ENCODE measurements at regions not wholly inside any gene's neighbourhood (a gene's known extent, or its start where the extent isn't known, plus 50 kb on each side); places are given as distances from the start of the nearest gene placed in this dataset.
"Not testable (repeated sequence)": the region's sequence is repeated elsewhere in the genome, so short reads cannot be mapped to it uniquely, and the experiment has no call there.

GRCh38 chr5:103427326-103427725, 135.3 kb downstream of the NUDT12 start:
- no peak for DNase-seq (ENCODE audit: low read depth)

GRCh38 chr5:103425686-103426454, 136.7 kb downstream of the NUDT12 start:
- DNase-seq (ENCODE audit: low read depth): no peak

GRCh38 chr5:103424453-103425205, 138.0 kb downstream of the NUDT12 start:
- no peak for DNase-seq (ENCODE audit: low read depth)

GRCh38 chr5:103424026-103424425, 138.6 kb downstream of the NUDT12 start:
- no peak for DNase-seq (ENCODE audit: low read depth)

DNA sequence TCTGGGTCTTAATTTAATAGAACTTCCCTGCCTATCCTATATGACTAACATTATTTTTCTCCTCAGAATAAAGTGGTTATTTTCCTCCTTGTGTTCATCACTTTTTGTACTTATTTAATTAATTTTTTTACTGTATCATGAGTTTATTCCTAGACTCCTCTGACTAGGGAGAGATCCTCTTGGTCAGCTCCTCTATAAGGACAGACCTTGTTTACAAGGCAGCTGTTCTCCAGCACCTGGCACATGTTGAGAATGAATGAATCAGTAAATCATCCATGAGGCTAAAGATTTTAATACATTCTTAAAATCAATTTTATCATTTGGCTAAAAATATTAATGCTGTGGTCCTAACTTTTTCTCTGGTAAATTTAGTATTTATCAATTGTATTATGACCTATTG, 139.8 kb downstream of the NUDT12 start:
- DNase-seq (ENCODE audit: low read depth): no peak

- no peak for DNase-seq (ENCODE audit: low read depth)
Measured at GRCh38 chr5:103414604-103415003, 148.0 kb downstream of the NUDT12 start.

DNA sequence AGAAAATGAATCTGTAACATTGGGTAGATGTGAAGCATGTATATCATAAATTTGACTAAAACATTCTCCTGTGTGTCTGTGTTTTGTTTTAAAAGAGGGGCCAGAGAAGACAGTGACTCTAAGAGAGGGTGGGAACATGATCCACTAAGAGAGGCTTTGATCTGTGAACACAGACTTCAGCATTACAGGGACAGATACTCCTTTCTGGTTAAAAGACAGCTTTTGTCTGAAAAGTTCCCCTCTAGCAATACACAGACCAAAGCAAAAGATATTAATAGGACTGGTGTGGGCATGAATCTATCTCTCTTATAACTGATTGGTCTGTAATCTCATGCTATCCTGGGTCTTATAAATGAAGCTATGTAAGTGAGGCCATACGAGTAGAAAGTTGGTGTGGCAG, 150.9 kb downstream of the NUDT12 start:
- DNase-seq (ENCODE audit: low read depth): no peak

DNA sequence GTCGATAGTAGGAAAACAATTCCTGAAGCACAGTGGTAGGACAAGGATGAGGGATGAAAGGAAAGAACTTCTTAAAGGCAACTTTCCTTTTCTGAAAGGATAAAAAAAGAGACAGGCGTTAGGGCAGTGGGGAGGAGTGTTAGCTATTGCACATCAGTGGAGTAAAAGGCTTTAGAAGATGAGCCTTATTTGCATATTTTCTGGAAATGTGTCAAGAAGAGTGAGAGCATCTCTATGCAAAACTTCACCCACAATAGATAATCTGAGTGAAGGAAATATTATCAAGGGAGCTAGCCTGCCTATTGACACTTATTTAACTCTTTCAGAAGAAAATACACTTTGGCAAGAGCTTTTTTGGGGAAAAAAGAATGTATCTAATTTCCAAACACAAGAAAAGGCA, 151.6 kb downstream of the MACIR start:
- no peak for DNase-seq (ENCODE audit: low read depth)

DNA sequence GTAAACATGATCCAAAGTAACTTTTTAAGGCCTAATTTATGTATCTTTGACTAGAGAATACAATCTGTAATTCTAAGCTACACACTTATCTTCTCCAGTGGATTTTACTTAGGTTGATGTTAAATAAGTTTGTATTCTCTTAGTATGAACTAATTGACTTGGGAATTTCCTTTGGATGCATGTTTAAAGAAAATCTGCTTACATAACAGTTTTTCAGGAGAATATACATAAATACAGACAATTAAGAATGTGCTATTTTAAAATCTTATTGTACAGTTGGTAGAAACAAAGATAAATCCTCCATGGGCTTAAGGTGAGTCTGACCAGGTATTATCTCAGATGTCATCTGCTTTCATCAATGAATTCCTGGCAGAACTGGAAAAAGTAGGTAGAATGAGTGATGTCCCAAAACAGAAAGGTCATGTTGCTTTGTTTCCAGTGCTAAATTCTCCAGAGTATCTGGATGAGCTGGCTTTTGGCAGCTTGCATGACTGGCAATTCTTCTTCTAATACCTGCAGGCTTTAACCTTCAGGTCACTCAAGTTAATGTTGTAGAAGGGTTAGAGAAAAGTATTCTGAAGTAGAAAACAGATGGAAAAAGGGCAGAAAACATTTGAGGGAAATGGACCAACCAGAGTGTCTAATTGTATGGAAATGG, 150.6 kb downstream of the MACIR start:
- DNase-seq (ENCODE audit: low read depth): no peak

- no peak for DNase-seq (ENCODE audit: low read depth)
Measured at GRCh38 chr5:103408408-103408807, 149.8 kb downstream of the MACIR start.

DNA sequence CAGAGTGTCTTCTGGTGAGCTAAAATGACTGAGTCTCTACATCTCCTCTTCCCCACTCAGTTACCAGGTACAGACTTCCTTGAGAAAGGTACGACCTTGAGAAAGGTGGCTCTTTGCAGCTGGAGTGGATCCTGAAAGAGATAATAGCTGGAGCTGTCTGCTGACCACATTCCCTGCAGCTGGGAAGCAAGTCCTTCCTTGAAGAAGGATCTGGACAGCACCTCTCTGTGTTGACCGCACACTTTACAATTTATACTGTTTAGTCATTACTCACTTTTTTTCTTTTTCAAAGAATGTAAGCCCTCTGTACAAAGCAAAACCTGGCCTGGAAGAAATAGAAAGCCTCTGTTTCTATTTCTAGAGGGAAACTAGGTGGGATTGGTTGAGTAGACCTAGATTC, 148.8 kb downstream of the MACIR start:
- no peak for DNase-seq (ENCODE audit: low read depth)

GRCh38 chr5:103404483-103404882, 145.9 kb downstream of the MACIR start:
- DNase-seq (ENCODE audit: low read depth): no peak

DNA sequence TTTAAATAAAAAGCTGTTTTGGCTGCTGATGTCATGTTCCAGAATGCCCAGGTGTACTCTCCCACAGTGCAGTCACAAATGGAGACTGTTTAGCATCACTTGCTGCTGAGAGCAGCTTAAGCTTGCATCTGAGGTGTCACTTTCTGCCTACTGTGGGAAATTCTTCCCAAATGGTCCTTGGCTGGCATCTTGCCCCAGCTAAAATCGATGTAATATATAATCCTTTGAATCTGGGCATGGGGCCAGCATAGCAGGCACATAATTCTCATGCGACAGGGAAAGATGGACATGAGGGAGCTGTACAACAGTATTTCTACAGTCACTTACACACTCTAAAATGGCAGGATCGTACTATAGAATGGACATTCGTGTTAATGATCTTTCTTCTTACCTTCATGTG, 144.3 kb downstream of the MACIR start:
- no peak for DNase-seq (ENCODE audit: low read depth)

DNA sequence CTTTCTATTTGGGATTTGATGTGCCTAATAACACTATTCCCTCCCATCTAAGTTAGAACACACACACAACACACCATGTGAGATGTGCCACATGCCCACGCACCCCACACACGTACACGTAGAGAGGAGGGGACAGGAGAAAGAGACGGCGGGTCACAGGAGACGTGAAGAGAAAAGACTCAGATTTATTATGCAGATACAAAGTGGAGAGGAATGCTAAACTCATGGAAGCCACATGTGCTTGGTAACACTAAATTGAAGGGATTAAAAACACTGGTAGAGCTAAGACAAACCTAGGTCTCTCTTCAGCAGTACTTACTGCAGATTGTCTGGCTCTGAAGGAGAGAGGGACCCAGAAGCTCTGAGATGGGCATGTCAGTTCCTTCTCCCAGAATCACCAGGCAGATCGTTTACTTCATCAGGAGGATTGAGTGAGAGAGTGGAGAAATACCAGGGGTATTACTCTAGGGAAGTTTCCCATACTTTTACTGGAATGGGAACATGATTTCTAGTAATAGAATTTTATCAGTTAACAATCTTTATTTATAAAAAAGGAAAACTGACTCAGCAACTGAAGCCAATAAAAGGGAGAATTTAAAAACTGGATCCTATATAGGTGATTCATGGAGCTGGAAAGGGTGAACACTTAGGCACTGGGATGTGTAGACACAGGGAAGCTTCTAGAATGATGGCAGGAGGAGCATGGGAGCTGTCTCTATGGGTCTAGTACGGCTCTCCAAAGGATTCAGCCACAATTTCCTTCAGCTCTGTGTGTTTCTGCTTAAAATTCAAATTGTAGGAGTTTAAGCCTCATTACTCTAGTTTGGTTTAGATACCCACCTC, 139.4 kb downstream of the MACIR start:
- DNase-seq (ENCODE audit: low read depth): peak; percentile 46

DNA sequence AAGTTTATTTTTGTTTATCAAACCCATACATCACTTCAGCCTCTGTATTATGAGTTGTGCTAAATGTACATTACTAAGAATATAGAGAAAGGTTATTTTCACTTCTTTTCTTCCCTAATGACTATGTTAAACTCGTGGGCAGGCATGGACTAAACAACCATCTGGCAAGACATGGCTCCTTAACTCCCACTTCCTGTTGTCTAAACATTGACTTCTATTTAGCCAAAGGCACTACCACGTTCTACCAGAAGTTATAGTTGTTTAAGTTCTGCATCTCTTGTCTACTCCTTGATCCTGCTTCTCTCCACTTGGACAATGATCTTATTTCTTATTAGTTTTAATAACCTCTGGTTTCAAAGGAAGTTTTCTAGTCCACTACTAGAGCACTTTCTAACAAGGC, 136.1 kb downstream of the MACIR start:
- DNase-seq (ENCODE audit: low read depth): no peak

DNA sequence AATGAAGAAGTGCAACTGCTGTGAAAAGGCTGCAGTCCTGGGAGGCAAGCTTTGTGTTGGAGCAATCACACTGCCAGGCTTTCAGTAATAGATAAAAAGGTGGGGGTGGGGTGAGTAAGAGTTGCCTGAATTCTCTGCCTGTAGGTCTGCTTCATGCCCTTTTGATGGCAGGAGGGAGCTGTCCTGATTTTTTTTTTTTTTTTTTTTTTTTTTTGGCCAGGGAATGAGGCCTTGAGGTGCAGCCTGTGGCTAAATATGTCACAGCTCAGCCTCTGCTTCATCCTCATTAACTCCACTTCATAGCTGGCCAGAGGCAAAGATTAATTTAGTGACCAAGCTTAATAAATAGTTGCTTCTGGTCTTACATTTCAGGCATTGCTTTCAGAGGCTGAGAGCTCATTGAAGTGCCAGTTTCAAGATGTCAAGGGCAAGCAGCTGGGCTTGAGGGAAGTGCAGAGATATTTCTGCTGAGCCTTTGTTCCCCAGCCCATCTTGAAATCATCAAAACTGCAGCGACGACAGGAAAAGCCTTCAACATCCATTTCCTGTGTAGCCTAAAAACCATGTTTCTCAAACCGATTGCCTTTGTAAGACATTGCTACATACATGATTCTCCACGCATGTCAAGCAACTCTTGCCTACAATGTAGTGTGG, 134.7 kb downstream of the MACIR start:
- peak; percentile 69 for DNase-seq (ENCODE audit: low read depth)

DNA sequence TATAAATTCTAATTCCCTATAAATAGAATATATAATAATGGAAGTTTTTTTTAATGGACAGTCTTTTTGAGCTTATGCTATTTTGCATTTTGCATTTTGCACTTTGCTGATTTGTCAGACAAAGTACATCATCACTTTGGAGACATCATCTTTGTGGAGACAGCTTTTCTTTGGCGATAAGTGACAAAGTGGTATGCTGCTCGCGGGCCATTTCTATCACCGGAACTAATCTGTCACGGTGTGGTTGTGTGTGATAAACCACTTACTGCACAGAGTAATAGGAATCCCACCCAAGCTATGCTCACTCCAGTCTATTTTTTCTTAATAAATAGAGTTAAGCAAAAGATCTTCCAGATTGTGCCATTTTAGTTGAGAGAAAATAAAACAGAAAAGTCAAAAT, 133.1 kb downstream of the MACIR start:
- no peak for DNase-seq (ENCODE audit: low read depth)

GRCh38 chr5:103389846-103390245, 131.3 kb downstream of the MACIR start:
- no peak for DNase-seq (ENCODE audit: low read depth)

GRCh38 chr5:103389357-103389756, 130.8 kb downstream of the MACIR start:
- no peak for DNase-seq (ENCODE audit: low read depth)

- no peak for DNase-seq (ENCODE audit: low read depth)
Measured at GRCh38 chr5:103385722-103386121, 127.2 kb downstream of the MACIR start.

DNA sequence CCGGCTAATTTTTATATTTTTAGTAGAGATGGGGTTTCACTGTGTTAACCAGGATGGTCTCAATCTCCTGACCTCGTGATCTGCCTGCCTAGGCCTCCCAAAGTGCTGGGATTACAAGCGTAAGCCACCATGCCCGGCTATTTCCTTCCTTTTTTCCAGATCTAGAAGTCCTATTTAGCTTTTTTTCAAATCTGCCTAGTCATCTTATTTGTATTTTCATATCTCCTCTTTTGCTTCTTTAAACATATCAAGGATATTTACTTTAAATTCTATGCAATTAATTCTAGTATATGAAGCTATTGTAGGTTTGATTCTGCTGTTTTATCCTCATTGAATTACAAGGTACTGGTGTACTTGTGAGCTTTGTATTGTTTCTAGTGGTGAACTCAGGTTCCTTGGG, 119.1 kb downstream of the MACIR start:
- DNase-seq (ENCODE audit: low read depth): not testable (repeated sequence)

Measured in GM04504 (cell line).